H9 (cell line): ENCODE measurements at regions not wholly inside any gene's neighbourhood (a gene's known extent, or its start where the extent isn't known, plus 50 kb on each side); places are given as distances from the start of the nearest gene placed in this dataset.

Experiments
- DNase-seq: peaks from one replicate; pipeline ENCODE4 v3.0.0-alpha.2; 2017
- H2AFZ ChIP-seq: one replicate; pipeline ENCODE4 v1.6.1; 2013; ENCODE audit warnings: mild to moderate bottlenecking, low read length, control low read depth, moderate library complexity
- H2AK5ac ChIP-seq: 2 replicates; pipeline ENCODE4 v1.6.1; 2013; ENCODE audit warnings: low read length, control low read depth, mixed read lengths; ENCODE audit not compliant: insufficient read length
- H2BK120ac ChIP-seq: one replicate; pipeline ENCODE4 v1.6.1; 2013; ENCODE audit warnings: low read depth, mild to moderate bottlenecking, low read length, control low read depth, inconsistent platforms; ENCODE audit not compliant: poor library complexity, severe bottlenecking
- H2BK12ac ChIP-seq: 2 replicates; pipeline ENCODE4 v1.6.1; 2013; ENCODE audit warnings: low read length, control low read depth, mixed read lengths, low read depth; ENCODE audit not compliant: insufficient read length
- H2BK15ac ChIP-seq: 2 replicates; pipeline ENCODE4 v1.6.1; 2013; ENCODE audit warnings: low read depth, low read length, control low read depth
- H2BK20ac ChIP-seq: one replicate; pipeline ENCODE4 v1.6.1; 2013; ENCODE audit warnings: low read depth, mild to moderate bottlenecking, low read length, control low read depth, inconsistent platforms; ENCODE audit not compliant: poor library complexity, severe bottlenecking
- H2BK5ac ChIP-seq: 2 replicates; pipeline ENCODE4 v1.6.1; 2013; ENCODE audit warnings: low read length, control low read depth, mixed read lengths; ENCODE audit not compliant: insufficient read length
- H3K14ac ChIP-seq: 2 replicates; pipeline ENCODE4 v1.6.1; 2013; ENCODE audit warnings: low read length, control low read depth; ENCODE audit not compliant: insufficient read depth
- H3K18ac ChIP-seq: 2 replicates; pipeline ENCODE4 v1.6.1; 2013; ENCODE audit warnings: low read depth, mild to moderate bottlenecking, mixed read lengths, low read length, control low read depth; ENCODE audit not compliant: insufficient read length
- H3K23ac ChIP-seq: 2 replicates; pipeline ENCODE4 v1.6.1; 2013; ENCODE audit warnings: low read length, control low read depth, mixed read lengths, low read depth; ENCODE audit not compliant: insufficient read length
- H3K23me2 ChIP-seq: 2 replicates; pipeline ENCODE4 v1.6.1; 2013; ENCODE audit warnings: low read depth, mild to moderate bottlenecking, mixed read lengths, low read length, control low read depth; ENCODE audit not compliant: insufficient read length, poor library complexity, severe bottlenecking
- H3K27ac ChIP-seq: 2 replicates; pipeline ENCODE4 v1.5.1; 2013; ENCODE audit warnings: low read length, control low read depth, mixed read lengths, low read depth; ENCODE audit not compliant: insufficient read length
- H3K27me3 ChIP-seq: 2 replicates; pipeline ENCODE4 v1.6.1; 2013; ENCODE audit warnings: low read length, control low read depth, inconsistent platforms; ENCODE audit not compliant: insufficient read depth
- H3K4ac ChIP-seq: 2 replicates; pipeline ENCODE4 v1.6.1; 2013; ENCODE audit warnings: low read depth, mild to moderate bottlenecking, control low read depth, inconsistent platforms, low read length, moderate library complexity
- H3K4me1 ChIP-seq: 2 replicates; pipeline ENCODE4 v1.6.1; 2013; ENCODE audit warnings: low read length, control low read depth, inconsistent platforms; ENCODE audit not compliant: insufficient read depth
- H3K4me2 ChIP-seq: 2 replicates; pipeline ENCODE4 v1.6.1; 2013; ENCODE audit warnings: low read length, control low read depth, mixed read lengths; ENCODE audit not compliant: insufficient read length, insufficient read depth
- H3K56ac ChIP-seq: 2 replicates; pipeline ENCODE4 v1.6.1; 2013; ENCODE audit warnings: low read depth, mild to moderate bottlenecking, mixed read lengths, low read length, control low read depth; ENCODE audit not compliant: insufficient read length
- H3K79me1 ChIP-seq: 2 replicates; pipeline ENCODE4 v1.6.1; 2013; ENCODE audit warnings: low read depth, mild to moderate bottlenecking, moderate library complexity, low read length, control low read depth, inconsistent platforms; ENCODE audit not compliant: insufficient read depth, poor library complexity, severe bottlenecking
- H3K79me2 ChIP-seq: 2 replicates; pipeline ENCODE4 v1.6.1; 2013; ENCODE audit warnings: low read length, control low read depth, inconsistent platforms; ENCODE audit not compliant: insufficient read depth
- H3K9ac ChIP-seq: 2 replicates; pipeline ENCODE4 v1.6.1; 2013; ENCODE audit warnings: low read length, control low read depth, mixed read lengths; ENCODE audit not compliant: insufficient read length; ENCODE audit errors: extremely low read depth
- H3K9me3 ChIP-seq: one replicate; pipeline ENCODE4 v1.6.1; 2013; ENCODE audit warnings: low read depth, low read length, inconsistent platforms; ENCODE audit not compliant: control insufficient read depth
- H3T11ph ChIP-seq: one replicate; pipeline ENCODE4 v1.6.1; 2013; ENCODE audit warnings: mild to moderate bottlenecking, low read length, control low read depth, inconsistent platforms
- H4K20me1 ChIP-seq: one replicate; pipeline ENCODE4 v1.6.1; 2013; ENCODE audit not compliant: control insufficient read depth, insufficient read length, insufficient read depth
- H4K5ac ChIP-seq: 2 replicates; pipeline ENCODE4 v1.6.1; 2013; ENCODE audit warnings: low read depth, mild to moderate bottlenecking, mixed read lengths, low read length, control low read depth; ENCODE audit not compliant: insufficient read length
- H4K8ac ChIP-seq: replicated peaks from 2 replicates; pipeline ENCODE4 v1.6.1; 2013; ENCODE audit warnings: low read length, control low read depth, mixed read lengths, low read depth; ENCODE audit not compliant: insufficient read length
- H4K91ac ChIP-seq: 2 replicates; pipeline ENCODE4 v1.6.1; 2013; ENCODE audit warnings: low read depth, mild to moderate bottlenecking, moderate library complexity, mixed read lengths, low read length, control low read depth; ENCODE audit not compliant: insufficient read length
- H3K27ac Mint-ChIP-seq, 3 experiments: 2 replicates in 2 of 3; 3 replicates in 1 of 3; pipeline ENCODE4 v1.8.0; 2020 to 2021; ENCODE audit warnings: mixed read lengths in 3 of 3, mild to moderate bottlenecking in 1 of 3, moderate library complexity in 1 of 3
- H3K27me3 Mint-ChIP-seq: 2 replicates; pipeline ENCODE4 v1.8.0; 2021; ENCODE audit warnings: low read depth, mild to moderate bottlenecking, moderate library complexity, mixed read lengths
- H3K36me3 Mint-ChIP-seq, 3 experiments: 2 replicates in 2 of 3; 3 replicates in 1 of 3; pipeline ENCODE4 v1.8.0; 2020 to 2021; ENCODE audit warnings: low read depth in 3 of 3, mixed read lengths in 3 of 3; ENCODE audit not compliant: insufficient read depth in 1 of 3
- H3K4me1 Mint-ChIP-seq, 2 experiments: 2 replicates each; pipeline ENCODE4 v1.8.0; 2020; ENCODE audit warnings: mixed read lengths in 2 of 2
- H3K4me3 Mint-ChIP-seq, 2 experiments: 2 replicates in 1 of 2; 3 replicates in 1 of 2; pipeline ENCODE4 v1.8.0; 2020 to 2021; ENCODE audit warnings: mild to moderate bottlenecking in 2 of 2, mixed read lengths in 2 of 2, moderate library complexity in 1 of 2
- H3K9me3 Mint-ChIP-seq, 2 experiments: 2 replicates in 1 of 2; 3 replicates in 1 of 2; pipeline ENCODE4 v1.8.0; 2020; ENCODE audit warnings: mild to moderate bottlenecking in 2 of 2, mixed read lengths in 2 of 2, moderate library complexity in 1 of 2
- CTCF ChIP-seq: fragments of 200-600 bp; sonication (generic); conservative IDR thresholded peaks from 3 replicates; pipeline ENCODE4 v1.8.0; 2021; ENCODE audit warnings: antibody characterized with exemption, mild to moderate bottlenecking
- WGBS: extraction: QIAGEN DNeasy Blood & Tissue Kit; methylation state at CpG from one replicate; pipeline ENCODE4 v1.1.7; 2013; ENCODE audit warnings: missing lambda C conversion rate, low lambda C conversion rate, mixed read lengths; ENCODE audit not compliant: insufficient read length; ENCODE audit errors: extremely low coverage; 5-methylcytosine and 5-hydroxymethylcytosine counted together

DNA sequence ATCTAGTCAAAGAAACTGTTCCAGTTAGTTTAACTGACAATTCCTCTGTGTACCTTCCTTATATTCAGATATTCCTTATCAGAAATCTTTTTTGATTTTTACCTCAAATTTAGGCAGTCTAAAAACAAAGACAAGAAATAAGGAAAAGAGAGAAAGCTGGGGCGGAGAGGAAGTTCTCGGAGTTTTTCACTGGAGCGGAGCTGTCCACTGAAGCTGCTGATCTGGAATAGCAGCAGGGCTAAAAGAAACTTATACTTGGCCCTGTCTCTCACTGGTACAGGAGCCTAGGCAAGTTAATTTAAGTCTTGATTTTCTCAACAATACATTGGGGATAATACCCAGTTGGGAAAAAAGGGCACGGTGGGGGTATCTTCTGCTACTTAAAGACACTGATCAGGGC is 59.2 kb upstream of the CYP2D6 start:
- Histone ChIP-seq H3K18ac (no peak overlapping the region), H4K91ac (no peak overlapping the region)

More for the DNA sequence above, 59.2 kb upstream of the CYP2D6 start:
- Mint-ChIP-seq H3K27ac (peak overlapping the region in 1 of 3 experiments; percentile 28; a peak in 1 of 7 replicates), H3K27me3 (no peaks in the 10 kb centered on the region), H3K4me1 (peaks cover 34 to 48% of the 10 kb centered on the region in 2 experiments), H3K4me3 (no peak overlapping the region), H3K9me3 (no peaks in the 10 kb centered on the region), H3K36me3 (no peaks in the 10 kb centered on the region; a peak in 2 of 7 replicates)
- Histone ChIP-seq H4K8ac (no peak overlapping the region), H3K9ac (no peak overlapping the region), H2BK15ac (no peak overlapping the region), H3K79me1 (peaks cover 17% of the 10 kb centered on the region), H3K23me2 (no peaks in the 10 kb centered on the region), H4K5ac (no peak overlapping the region), H3K27me3 (no peaks in the 10 kb centered on the region), H3K4me1 (peaks cover 9% of the 10 kb centered on the region; the same call in 1 of the 2 replicates), H4K20me1 (peaks cover 2% of the 10 kb centered on the region), H2BK12ac (no peak overlapping the region), H3K79me2 (peaks cover 17% of the 10 kb centered on the region; the same call in 1 of the 2 replicates), H2BK20ac (no peak overlapping the region), H3K56ac (no peak overlapping the region), H3K4me2 (no peak overlapping the region), H3K4ac (no peak overlapping the region), H3K27ac (no peak overlapping the region), H3K9me3 (no peaks in the 10 kb centered on the region), H2AFZ (no peak overlapping the region), H3T11ph (no peak overlapping the region), H2BK120ac (no peak overlapping the region), H2AK5ac (no peak overlapping the region), H3K14ac (no peak overlapping the region), H2BK5ac (no peak overlapping the region), H3K23ac (no peak overlapping the region)
- WGBS, result no CpG with 5 or more reads among the region's 4 CpGs
- TF ChIP-seq CTCF, result no peak
- no peak for DNase-seq
